ENCODE measurements at regions not wholly inside any gene's neighbourhood (a gene's known extent, or its start where the extent isn't known, plus 50 kb on each side); places are given as distances from the start of the nearest gene placed in this dataset.

DNA sequence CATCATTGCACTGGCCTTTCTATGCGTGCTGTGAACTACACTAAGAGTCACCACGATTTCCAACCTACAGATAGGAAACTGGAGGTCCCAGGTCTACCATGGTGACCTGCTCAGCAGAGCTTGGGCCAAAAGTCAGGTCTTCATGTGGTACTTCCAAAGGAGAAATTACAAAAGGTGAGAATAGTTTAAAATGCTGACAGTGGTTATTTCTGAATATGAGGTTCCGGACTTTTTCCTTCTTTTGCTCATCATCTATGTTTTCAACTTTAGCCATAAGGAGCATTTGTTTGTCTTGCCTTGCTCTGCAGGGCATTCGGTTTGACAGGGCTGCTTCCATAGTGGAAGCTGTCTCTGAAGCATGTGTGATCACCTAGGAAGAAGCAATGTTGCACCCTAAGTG is 282.1 kb upstream of the IRX1 start:
- H3K79me2 ChIP-seq (ENCODE audit: control insufficient read depth, insufficient read depth, low read length): no peaks in the 10 kb centered on the region
- Mint-ChIP-seq H3K4me3 (no peak overlapping the region), H3K9me3 (ENCODE audit: insufficient read depth) (peaks cover 5% of the 10 kb centered on the region), H3K27ac (no peak overlapping the region), H3K4me1 (no peaks in the 10 kb centered on the region), H3K27me3 (no peaks in the 10 kb centered on the region)
- H4K20me1 ChIP-seq (ENCODE audit: control insufficient read depth, insufficient read depth, low read length, poor library complexity, severe bottlenecking): no peaks in the 10 kb centered on the region
- POLR2A ChIA-PET: no interaction called here
- intact Hi-C loops (cut with micrococcal nuclease): no loop called here
- H3K4me1 ChIP-seq (ENCODE audit: control insufficient read depth in 2 of 2, insufficient read depth in 2 of 2, low read length in 2 of 2): no peaks in the 10 kb centered on the region
- no peak overlapping the region for H2AFZ ChIP-seq (ENCODE audit: insufficient read depth, low read depth, low read length, poor library complexity, severe bottlenecking)
- H3K9ac ChIP-seq (ENCODE audit: low read length): no peak overlapping the region
- 88% methylated on average over 3 of the region's 4 CpGs for WGBS (ENCODE audit: insufficient coverage)
- CTCF ChIA-PET: no interaction called here
- DNase-seq (no peak), ATAC-seq (ENCODE audit: low read depth) (no peak)
- H3K4me2 ChIP-seq (replicated peaks; ENCODE audit: low read depth, low read length, poor library complexity, severe bottlenecking): no peak overlapping the region
- H3K9me3 ChIP-seq (ENCODE audit: control extremely low read depth in 1 of 3, control insufficient read depth in 2 of 3, insufficient read depth in 1 of 3, low read length in 2 of 3): peaks cover 0 to 21% (median 0%) of the 10 kb centered on the region in 3 donors
- no peak overlapping the region for H3K4me3 ChIP-seq (ENCODE audit: control extremely low read depth in 1 of 5, extremely low read depth in 1 of 5, insufficient read depth in 1 of 5, low read depth in 2 of 5, low read length in 4 of 5)
- H3K27me3 ChIP-seq (replicated peaks in 1 of 4; ENCODE audit: control extremely low read depth in 1 of 4, control insufficient read depth in 3 of 4, insufficient read depth in 4 of 4, low read length in 3 of 4): no peaks in the 10 kb centered on the region
- no peak for TF ChIP-seq EZH2 (IDR thresholded peaks at IDR 0.05; ENCODE audit: borderline replicate concordance, insufficient read depth, low read depth, low read length, poor library complexity, severe bottlenecking)
- TF ChIP-seq, protein P1, sequence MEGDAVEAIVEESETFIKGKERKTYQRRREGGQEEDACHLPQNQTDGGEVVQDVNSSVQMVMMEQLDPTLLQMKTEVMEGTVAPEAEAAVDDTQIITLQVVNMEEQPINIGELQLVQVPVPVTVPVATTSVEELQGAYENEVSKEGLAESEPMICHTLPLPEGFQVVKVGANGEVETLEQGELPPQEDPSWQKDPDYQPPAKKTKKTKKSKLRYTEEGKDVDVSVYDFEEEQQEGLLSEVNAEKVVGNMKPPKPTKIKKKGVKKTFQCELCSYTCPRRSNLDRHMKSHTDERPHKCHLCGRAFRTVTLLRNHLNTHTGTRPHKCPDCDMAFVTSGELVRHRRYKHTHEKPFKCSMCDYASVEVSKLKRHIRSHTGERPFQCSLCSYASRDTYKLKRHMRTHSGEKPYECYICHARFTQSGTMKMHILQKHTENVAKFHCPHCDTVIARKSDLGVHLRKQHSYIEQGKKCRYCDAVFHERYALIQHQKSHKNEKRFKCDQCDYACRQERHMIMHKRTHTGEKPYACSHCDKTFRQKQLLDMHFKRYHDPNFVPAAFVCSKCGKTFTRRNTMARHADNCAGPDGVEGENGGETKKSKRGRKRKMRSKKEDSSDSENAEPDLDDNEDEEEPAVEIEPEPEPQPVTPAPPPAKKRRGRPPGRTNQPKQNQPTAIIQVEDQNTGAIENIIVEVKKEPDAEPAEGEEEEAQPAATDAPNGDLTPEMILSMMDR (IDR thresholded peaks at IDR 0.05): no peak
- H3K27ac ChIP-seq (ENCODE audit: low read length in 2 of 2): no peak overlapping the region
- no peaks in the 10 kb centered on the region for H3K36me3 ChIP-seq (replicated peaks in 1 of 2; ENCODE audit: control extremely low read depth in 1 of 2, control insufficient read depth in 1 of 2, extremely low read depth in 1 of 2, insufficient read depth in 2 of 2, low read length in 1 of 2)

DNA sequence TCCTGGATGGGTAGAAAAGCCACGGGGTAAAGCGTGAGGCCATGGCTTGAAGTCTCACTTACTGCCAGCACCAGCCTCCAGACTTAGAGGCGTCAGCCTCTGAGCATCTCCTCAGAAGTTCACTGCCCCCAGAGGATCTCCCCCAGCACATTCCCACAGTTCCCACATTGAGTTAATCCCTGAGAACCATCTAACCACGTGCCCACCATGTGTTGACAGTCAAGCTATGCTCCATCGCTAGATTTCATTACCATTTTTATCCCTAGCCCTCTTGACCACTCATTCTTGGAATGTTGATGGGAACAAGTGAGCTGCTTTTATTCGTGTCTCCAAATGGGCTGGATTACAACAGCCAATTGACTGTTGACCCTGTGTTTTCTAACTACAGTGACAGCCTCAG is 283.3 kb upstream of the IRX1 start:
- Histone ChIP-seq H3K36me3 (replicated peaks in 1 of 2; ENCODE audit: control extremely low read depth in 1 of 2, control insufficient read depth in 1 of 2, extremely low read depth in 1 of 2, insufficient read depth in 2 of 2, low read length in 1 of 2) (no peaks in the 10 kb centered on the region), H3K27ac (ENCODE audit: low read length in 2 of 2) (no peak overlapping the region), H3K9ac (ENCODE audit: low read length) (no peak overlapping the region), H3K79me2 (ENCODE audit: control insufficient read depth, insufficient read depth, low read length) (no peaks in the 10 kb centered on the region), H3K9me3 (ENCODE audit: control extremely low read depth in 1 of 3, control insufficient read depth in 2 of 3, insufficient read depth in 1 of 3, low read length in 2 of 3) (peaks cover 0 to 25% (median 0%) of the 10 kb centered on the region in 3 donors), H3K4me2 (replicated peaks; ENCODE audit: low read depth, low read length, poor library complexity, severe bottlenecking) (no peak overlapping the region), H2AFZ (ENCODE audit: insufficient read depth, low read depth, low read length, poor library complexity, severe bottlenecking) (no peak overlapping the region), H4K20me1 (ENCODE audit: control insufficient read depth, insufficient read depth, low read length, poor library complexity, severe bottlenecking) (no peaks in the 10 kb centered on the region), H3K4me1 (ENCODE audit: control insufficient read depth in 2 of 2, insufficient read depth in 2 of 2, low read length in 2 of 2) (no peaks in the 10 kb centered on the region), H3K27me3 (replicated peaks in 1 of 4; ENCODE audit: control extremely low read depth in 1 of 4, control insufficient read depth in 3 of 4, insufficient read depth in 4 of 4, low read length in 3 of 4) (no peaks in the 10 kb centered on the region), H3K4me3 (ENCODE audit: control extremely low read depth in 1 of 5, extremely low read depth in 1 of 5, insufficient read depth in 1 of 5, low read depth in 2 of 5, low read length in 4 of 5) (no peak overlapping the region)
- H3K4me3 Mint-ChIP-seq: no peak overlapping the region
- CTCF ChIA-PET: interaction anchor here (0.8 kb wide), 1 partner anchor 8 kb away, joined by 3 read pairs; no protein-coding TSS in a partner anchor
- H3K27me3 Mint-ChIP-seq: no peaks in the 10 kb centered on the region
- H3K4me1 Mint-ChIP-seq: no peaks in the 10 kb centered on the region
- intact Hi-C loops (cut with micrococcal nuclease): no loop called here
- POLR2A ChIA-PET: no interaction called here
- TF ChIP-seq EZH2 (IDR thresholded peaks at IDR 0.05; ENCODE audit: borderline replicate concordance, insufficient read depth, low read depth, low read length, poor library complexity, severe bottlenecking): no peak
- TF ChIP-seq, protein P1 (IDR thresholded peaks at IDR 0.05): no peak
- ATAC-seq (ENCODE audit: low read depth) (no peak), DNase-seq (no peak)
- WGBS (ENCODE audit: insufficient coverage): 84% methylated on average over 2 of the region's 6 CpGs
- peaks cover 5% of the 10 kb centered on the region for H3K9me3 Mint-ChIP-seq (ENCODE audit: insufficient read depth)
- H3K27ac Mint-ChIP-seq: no peak overlapping the region
